ENCODE measurements at regions not wholly inside any gene's neighbourhood (a gene's known extent, or its start where the extent isn't known, plus 50 kb on each side); places are given as distances from the start of the nearest gene placed in this dataset.

GRCh38 chr2:116513991-116514390 is 1300.5 kb upstream of the DDX18 start:
- ChIA-PET RAD21 (ENCODE audit: unreplicated experiment) (no interaction called here), POLR2A (no interaction called here), SMC1A (ENCODE audit: uncharacterized antibody, unreplicated experiment) (no interaction called here), CTCF (no interaction called here)
- Histone ChIP-seq H4K20me1 (ENCODE audit: control insufficient read depth, insufficient read depth) (no peaks in the 10 kb centered on the region), H3K27ac (ENCODE audit: control insufficient read depth, insufficient read depth) (no peak overlapping the region), H3K4me1 (ENCODE audit: control insufficient read depth, insufficient read depth, low read length) (no peaks in the 10 kb centered on the region), H3K27me3 (replicated peaks in 1 of 2; ENCODE audit: control insufficient read depth in 2 of 2, insufficient read depth in 2 of 2, low read length in 1 of 2) (no peaks in the 10 kb centered on the region), H3K9me3 (replicated peaks; ENCODE audit: control insufficient read depth, insufficient read depth, low read length) (no peaks in the 10 kb centered on the region), H3K9ac (ENCODE audit: control insufficient read depth, insufficient read depth, low read length) (no peak overlapping the region), H3K79me2 (ENCODE audit: control insufficient read depth, insufficient read depth, low read length) (no peaks in the 10 kb centered on the region), H3K36me3 (ENCODE audit: control insufficient read depth in 2 of 2, insufficient read depth in 2 of 2, low read length in 1 of 2) (no peaks in the 10 kb centered on the region), H2AFZ (ENCODE audit: control insufficient read depth, low read depth, low read length) (no peak overlapping the region), H3K4me3 (no peak overlapping the region), H3K4me2 (ENCODE audit: control insufficient read depth, insufficient read depth) (no peak overlapping the region)
- no peak for DNase-seq (ENCODE audit: low read depth, low spot score)
- no peak for TF ChIP-seq RBBP5 (conservative IDR thresholded peaks at IDR 0.05)
- TF ChIP-seq E2F8 (IDR thresholded peaks at IDR 0.05; ENCODE audit: low read depth, partially characterized antibody): no peak
- no peak for TF ChIP-seq PAX8 (IDR thresholded peaks at IDR 0.05)
- no peak for TF ChIP-seq ZBTB40 (IDR thresholded peaks at IDR 0.05; ENCODE audit: borderline replicate concordance)
- no peak for TF ChIP-seq SMAD5 (IDR thresholded peaks at IDR 0.05; ENCODE audit: low read depth)
- no peak for TF ChIP-seq NKRF (conservative IDR thresholded peaks at IDR 0.05)
- TF ChIP-seq SREBF2 (IDR thresholded peaks at IDR 0.05; ENCODE audit: low read length): no peak
- FAIRE-seq: no peak
- WGBS (ENCODE audit: insufficient coverage, insufficient replicate concordance, low lambda C conversion rate, missing lambda C conversion rate): 0% methylated on average over 3 of the region's 3 CpGs
- in situ Hi-C loops (cut with MboI): loop anchor here (25.0 kb wide), 1 partner anchor 1248 kb away; no protein-coding TSS in a partner anchor
- no TSS peak for BruUV-seq (replicated peaks)
- ATAC-seq: no peak
- intact Hi-C loops (cut with micrococcal nuclease; ENCODE audit: unreplicated experiment): loop anchor here (5.0 kb wide), 1 partner anchor 1258 kb away; no protein-coding TSS in a partner anchor

All from GM12878 (cell line).